Left ventricle myocardium superior (tissue), 1 donor: ENCODE measurements at regions not wholly inside any gene's neighbourhood (a gene's known extent, or its start where the extent isn't known, plus 50 kb on each side); places are given as distances from the start of the nearest gene placed in this dataset.
A peak's percentile ranks its signal among the peaks of the same experiment; 100 is the strongest.

Experiments
- ATAC-seq: fragments of 200-7000 bp; cut with Tn5 transposase; one replicate; pipeline ENCODE4 v1.9.1; 2020; ENCODE audit warnings: mild to moderate bottlenecking, moderate library complexity
- DNase-seq: peaks from one replicate; pipeline ENCODE4 v3.0.0-alpha.2; 2020
- intact Hi-C: fragments of 100-400 bp; cut with micrococcal nuclease; formaldehyde crosslinking; loops from one replicate; pipeline ENCODE4 v1.11.0; 2022
- donor health status: DM: no; HTN: yes; CAD: no; lungs with severe emphysema.

GRCh38 chr5:117218789-117219188 is 644.2 kb upstream of the SEMA6A start:
- intact Hi-C loops: no loop called here
- no peak for ATAC-seq
- DNase-seq: no peak

GRCh38 chr5:117212866-117213265 is 638.2 kb upstream of the SEMA6A start:
- no peak for DNase-seq
- intact Hi-C loops: no loop called here
- ATAC-seq: no peak

- ATAC-seq (no peak), DNase-seq (no peak)
- intact Hi-C loops: no loop called here
Observed at GRCh38 chr5:117210796-117211195, 636.2 kb upstream of the SEMA6A start.

DNA sequence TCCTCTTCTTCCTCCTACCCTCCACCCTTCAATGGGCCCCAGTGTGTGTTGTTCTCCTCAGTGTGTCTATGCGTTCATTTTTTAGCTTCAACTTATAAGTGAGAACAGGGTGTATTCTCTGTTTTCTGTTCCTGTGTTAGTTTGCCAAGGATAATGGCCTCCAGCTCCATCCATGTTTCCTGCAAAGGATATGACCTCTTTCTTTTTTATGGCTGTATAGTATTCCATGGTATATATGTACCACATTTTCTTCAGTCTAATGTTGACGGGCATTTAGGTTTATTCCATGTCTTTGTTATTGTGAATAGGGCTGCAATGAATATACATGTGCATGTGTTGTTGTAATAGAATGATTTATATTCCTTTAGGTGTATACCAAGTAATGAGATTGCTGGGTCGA is 634.9 kb upstream of the SEMA6A start:
- ATAC-seq (no peak), DNase-seq (no peak)
- intact Hi-C loops: no loop called here

DNA sequence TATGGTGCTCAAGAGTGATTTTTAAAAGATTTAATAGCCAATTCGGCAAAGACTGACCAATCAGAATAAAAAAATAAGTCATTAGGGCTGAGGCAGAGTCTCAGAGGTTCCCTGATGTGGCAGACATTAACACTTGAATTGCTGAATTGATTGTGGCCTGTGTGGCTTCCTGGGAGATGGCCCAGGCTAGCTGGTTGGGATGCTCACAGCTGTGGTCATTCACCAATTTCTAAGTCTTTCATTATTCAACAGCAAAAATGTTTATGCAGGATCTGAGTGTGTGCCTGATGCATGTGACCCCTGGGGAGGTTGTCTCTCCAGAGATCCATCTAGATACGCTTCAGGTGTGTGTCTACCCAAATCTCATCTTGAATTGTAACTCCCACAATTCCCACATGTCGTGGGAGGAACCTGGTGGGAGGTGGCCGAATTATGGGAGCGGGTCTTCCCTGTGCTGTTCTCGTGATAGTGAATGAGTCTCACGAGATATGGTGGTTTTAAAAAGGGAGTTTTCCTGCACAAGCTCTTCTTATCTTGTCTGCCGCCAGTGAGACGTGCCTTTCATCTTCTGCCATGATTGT is 632.6 kb upstream of the SEMA6A start:
- DNase-seq: no peak
- no peak for ATAC-seq
- intact Hi-C loops: no loop called here

GRCh38 chr5:117205894-117206293 is 631.3 kb upstream of the SEMA6A start:
- ATAC-seq (no peak), DNase-seq (no peak)
- intact Hi-C loops: no loop called here

GRCh38 chr5:117204926-117205869 is 630.6 kb upstream of the SEMA6A start:
- intact Hi-C loops: no loop called here
- DNase-seq (no peak), ATAC-seq (peak; percentile 19)

DNA sequence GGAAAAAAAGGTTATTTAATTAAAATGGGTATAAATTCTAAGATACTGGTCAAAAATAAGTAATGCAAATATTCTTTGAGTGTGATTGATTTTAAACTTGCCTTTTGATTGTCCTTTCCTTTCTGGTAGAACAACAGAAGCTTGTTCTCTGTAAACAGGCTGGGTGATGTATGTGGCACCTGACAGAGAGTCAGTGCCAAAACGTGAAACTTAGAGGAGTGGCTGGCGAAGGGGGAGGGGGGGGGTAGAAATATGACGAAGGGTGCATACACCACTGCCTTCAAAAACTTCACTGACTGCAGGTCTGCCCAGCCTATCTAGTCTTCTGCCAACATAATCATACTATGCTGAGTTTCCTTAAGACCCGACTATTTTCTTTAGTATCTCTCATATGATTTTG is 629.8 kb upstream of the SEMA6A start:
- no peak for DNase-seq
- intact Hi-C loops: no loop called here
- no peak for ATAC-seq

DNA sequence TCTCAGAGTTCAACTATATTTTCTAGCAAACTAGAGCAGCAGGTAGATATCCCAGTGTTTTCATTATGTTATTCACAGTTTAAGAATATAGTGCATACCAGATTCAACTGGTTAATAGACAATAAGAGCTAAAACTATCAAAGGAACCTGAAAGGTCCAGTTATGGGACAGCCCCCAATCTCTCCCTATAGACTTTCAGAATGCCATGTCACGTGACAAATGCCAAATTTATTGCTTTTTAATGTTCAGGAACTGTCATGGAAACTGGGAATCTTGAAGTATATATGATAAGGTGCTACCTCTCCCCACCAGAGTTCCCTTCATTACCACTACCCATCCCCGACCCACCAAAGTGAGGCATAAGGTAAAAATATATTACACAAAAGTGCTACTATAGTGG is 629.0 kb upstream of the SEMA6A start:
- intact Hi-C loops: no loop called here
- DNase-seq (no peak), ATAC-seq (no peak)

GRCh38 chr5:117201001-117201400 is 626.4 kb upstream of the SEMA6A start:
- intact Hi-C loops: no loop called here
- no peak for ATAC-seq
- DNase-seq: no peak

GRCh38 chr5:117195076-117195475 is 620.5 kb upstream of the SEMA6A start:
- ATAC-seq (no peak), DNase-seq (no peak)
- intact Hi-C loops: no loop called here

- DNase-seq: no peak
- ATAC-seq: no peak
- intact Hi-C loops: no loop called here
Observed at GRCh38 chr5:117191251-117191650, 616.6 kb upstream of the SEMA6A start.

GRCh38 chr5:117189784-117190183 is 615.2 kb upstream of the SEMA6A start:
- DNase-seq (no peak), ATAC-seq (no peak)
- intact Hi-C loops: no loop called here

GRCh38 chr5:117188211-117188610 is 613.6 kb upstream of the SEMA6A start:
- intact Hi-C loops: no loop called here
- no peak for DNase-seq
- ATAC-seq: no peak

DNA sequence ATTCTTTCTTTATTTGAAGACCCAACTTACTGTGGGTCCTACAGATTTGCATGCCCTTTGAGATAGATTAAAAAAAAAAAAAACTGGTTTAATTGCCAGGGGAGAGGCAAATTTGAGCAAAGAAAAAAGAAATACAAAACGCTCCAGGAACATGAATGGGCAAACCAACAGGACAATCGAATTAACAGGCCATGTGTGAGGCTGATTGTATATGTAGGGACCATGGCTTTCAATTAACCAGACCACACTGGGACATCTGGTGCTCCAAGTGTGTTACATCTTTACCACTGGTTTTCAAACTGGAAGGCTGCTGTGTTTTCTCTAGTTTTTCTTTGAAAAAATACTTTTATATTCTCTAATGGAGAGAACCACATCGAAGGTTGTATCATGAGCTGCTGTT is 612.1 kb upstream of the SEMA6A start:
- ATAC-seq (no peak), DNase-seq (no peak)
- intact Hi-C loops: no loop called here

GRCh38 chr5:117183326-117183725 is 608.7 kb upstream of the SEMA6A start:
- ATAC-seq (no peak), DNase-seq (no peak)
- intact Hi-C loops: no loop called here

GRCh38 chr5:117182104-117182503 is 607.5 kb upstream of the SEMA6A start:
- DNase-seq: no peak
- ATAC-seq: no peak
- intact Hi-C loops: no loop called here

DNA sequence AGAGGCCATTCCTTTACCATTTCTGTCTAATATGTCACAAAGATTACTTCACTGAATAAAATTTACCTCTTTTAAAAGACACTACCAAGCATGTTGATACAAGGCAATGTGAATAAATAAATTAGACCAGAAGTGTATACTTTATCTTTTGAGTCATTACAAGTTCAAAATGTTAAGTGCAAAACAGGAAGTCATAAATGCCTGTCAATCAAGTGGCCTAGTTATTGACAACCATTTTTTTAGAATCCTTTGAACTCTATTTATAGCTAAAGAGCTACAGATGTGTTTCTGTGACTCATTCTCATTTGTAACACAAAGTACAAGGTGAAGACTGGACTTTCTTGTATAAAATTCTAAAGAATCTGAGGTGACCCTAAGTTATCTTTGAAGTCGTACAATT is 602.7 kb upstream of the SEMA6A start:
- DNase-seq (no peak), ATAC-seq (no peak)
- intact Hi-C loops: no loop called here

GRCh38 chr5:117165068-117165467 is 590.4 kb upstream of the SEMA6A start:
- intact Hi-C loops: no loop called here
- DNase-seq (no peak), ATAC-seq (no peak)

DNA sequence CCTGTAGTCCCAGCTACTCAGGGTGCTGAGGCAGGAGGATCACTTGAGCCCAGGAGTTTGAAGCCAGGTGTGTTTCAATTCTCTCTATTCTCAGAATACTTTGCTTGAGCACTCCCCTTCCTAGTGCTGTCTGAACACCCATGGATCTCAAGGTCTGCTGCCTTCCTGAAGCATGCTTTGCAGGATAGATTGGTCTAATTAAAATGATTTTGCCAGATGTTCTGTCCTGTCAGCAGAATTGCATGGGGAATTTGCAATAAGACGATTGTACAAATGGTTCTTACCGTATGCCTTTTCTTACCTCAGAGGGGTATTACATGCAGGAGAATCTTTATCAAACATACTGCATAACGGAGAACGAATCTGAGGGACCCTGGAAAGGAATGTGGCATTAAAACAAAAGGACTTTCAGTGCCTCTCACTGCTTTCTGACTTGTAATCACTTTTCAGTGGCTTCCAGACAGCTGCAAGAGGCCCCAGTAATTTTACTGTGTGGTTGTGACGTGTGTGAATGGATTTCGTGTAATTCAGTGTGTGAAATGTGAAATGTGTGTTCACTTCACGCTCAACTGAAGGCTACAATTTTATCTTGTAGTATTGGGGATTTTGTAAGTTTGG is 587.2 kb upstream of the SEMA6A start:
- no peak for DNase-seq
- ATAC-seq: no peak
- intact Hi-C loops: no loop called here

DNA sequence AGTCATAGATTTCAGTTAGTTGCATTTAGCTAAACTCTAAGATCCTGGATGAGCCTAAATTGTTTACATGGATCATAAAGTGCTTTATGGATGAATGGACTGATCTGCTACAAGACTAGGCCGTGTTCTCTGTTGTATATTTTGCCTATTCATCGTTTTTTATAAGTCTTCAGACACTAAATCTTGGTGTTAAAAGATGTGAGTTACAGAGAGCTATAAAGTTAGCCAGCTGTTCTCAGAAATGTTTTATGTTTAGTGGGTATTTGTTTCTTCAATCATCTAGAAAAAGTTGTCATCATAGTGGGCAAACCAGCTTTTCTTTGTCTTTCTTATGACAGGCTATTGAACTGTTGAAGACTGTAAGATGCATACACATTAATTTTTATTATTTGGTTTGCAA is 585.8 kb upstream of the SEMA6A start:
- DNase-seq: no peak
- ATAC-seq: no peak
- intact Hi-C loops: no loop called here
